T-cell (primary cell): ENCODE measurements at regions not wholly inside any gene's neighbourhood (a gene's known extent, or its start where the extent isn't known, plus 50 kb on each side); places are given as distances from the start of the nearest gene placed in this dataset.
"Not testable (repeated sequence)": the region's sequence is repeated elsewhere in the genome, so short reads cannot be mapped to it uniquely, and the experiment has no call there.

Source experiments
- ATAC-seq, 4 experiments: fragments of 200-7000 bp in 3 of 4; fragments of 150-1000 bp in 1 of 4; cut with Tn5 transposase; replicated peaks in 1 of 4; 1 replicate in 3 of 4; 2 replicates in 1 of 4; pipeline ENCODE4 v1.10.0; 2021; ENCODE audit warnings: moderate library complexity in 3 of 4, mild to moderate bottlenecking in 2 of 4, moderate number of reproducible peaks in 1 of 4
- CTCF ChIA-PET, 2 donors: fragments of 300-600 bp; sonication (Branson Sonifier 250); formaldehyde crosslinking; loops; one replicate each; lab custom pipeline; 2022; ENCODE audit warnings: antibody characterized with exemption in 2 of 2; lab: Charles Lee
- POLR2A ChIA-PET, 2 donors: fragments of 300-600 bp; sonication (Branson Sonifier 250); formaldehyde crosslinking; loops; one replicate each; lab custom pipeline; 2022; ENCODE audit warnings: antibody characterized with exemption in 2 of 2; lab: Charles Lee
- DNase-seq, 35 experiments: peaks; one replicate each; pipeline versions ENCODE4 v3.0.0 to v3.0.0-alpha.2; 2013 to 2023
- H3K27ac ChIP-seq: one replicate; pipeline ENCODE4 v1.5.1; 2013; ENCODE audit warnings: low read length
- H3K27me3 ChIP-seq, 2 experiments: replicated peaks in 1 of 2; 1 replicate in 1 of 2; 2 replicates in 1 of 2; pipeline versions ENCODE4 v1.6.1 to v1.7.0; 2013; ENCODE audit warnings: low read length in 1 of 2, mixed read lengths in 1 of 2; ENCODE audit not compliant: control insufficient read depth in 2 of 2, insufficient read depth in 2 of 2; ENCODE audit errors: extremely low read depth in 1 of 2
- H3K36me3 ChIP-seq, 2 donors: 1 replicate in 1 of 2; 2 replicates in 1 of 2; pipeline versions ENCODE4 v1.6.1 to v1.7.0; 2013; ENCODE audit warnings: low read length in 1 of 2; ENCODE audit not compliant: control insufficient read depth in 2 of 2, insufficient read depth in 1 of 2; ENCODE audit errors: extremely low read depth in 1 of 2
- H3K4me1 ChIP-seq, 2 experiments: 1 replicate in 1 of 2; 2 replicates in 1 of 2; pipeline versions ENCODE4 v1.6.1 to v1.7.0; 2013; ENCODE audit warnings: low read length in 2 of 2, mixed read lengths in 1 of 2; ENCODE audit not compliant: insufficient read depth in 2 of 2, control insufficient read depth in 1 of 2; ENCODE audit errors: extremely low read depth in 1 of 2
- H3K4me3 ChIP-seq, 2 donors: 1 replicate in 1 of 2; 2 replicates in 1 of 2; pipeline versions ENCODE4 v1.5.1 to v1.7.0; 2013; ENCODE audit warnings: mild to moderate bottlenecking in 2 of 2, low read length in 1 of 2, moderate library complexity in 1 of 2; ENCODE audit not compliant: control insufficient read depth in 1 of 2; ENCODE audit errors: extremely low read depth in 1 of 2
- H3K9me3 ChIP-seq: 2 replicates; pipeline ENCODE4 v1.7.0; 2013
- H3K27ac Mint-ChIP-seq, 2 donors: one replicate each; pipeline ENCODE4 v1.8.0; 2020 to 2021; ENCODE audit warnings: mild to moderate bottlenecking in 2 of 2, mixed read lengths in 2 of 2
- H3K27me3 Mint-ChIP-seq, 2 donors: one replicate each; pipeline ENCODE4 v1.8.0; 2021 to 2022; ENCODE audit warnings: mixed read lengths in 2 of 2
- H3K36me3 Mint-ChIP-seq: one replicate; pipeline ENCODE4 v1.8.0; 2021; ENCODE audit warnings: mixed read lengths
- H3K4me1 Mint-ChIP-seq, 3 donors: one replicate each; pipeline ENCODE4 v1.8.0; 2020 to 2022; ENCODE audit warnings: mixed read lengths in 3 of 3, mild to moderate bottlenecking in 1 of 3
- H3K4me3 Mint-ChIP-seq, 3 donors: one replicate each; pipeline ENCODE4 v1.8.0; 2020 to 2022; ENCODE audit warnings: mild to moderate bottlenecking in 3 of 3, mixed read lengths in 3 of 3, moderate library complexity in 3 of 3
- H3K9me3 Mint-ChIP-seq, 3 donors: one replicate each; pipeline ENCODE4 v1.8.0; 2020 to 2022; ENCODE audit warnings: mixed read lengths in 3 of 3
- WGBS: methylation state at CpG from one replicate; pipeline ENCODE4 v1.1.5; 2013; ENCODE audit warnings: missing lambda C conversion rate; ENCODE audit not compliant: insufficient coverage; 5-methylcytosine and 5-hydroxymethylcytosine counted together

DNA sequence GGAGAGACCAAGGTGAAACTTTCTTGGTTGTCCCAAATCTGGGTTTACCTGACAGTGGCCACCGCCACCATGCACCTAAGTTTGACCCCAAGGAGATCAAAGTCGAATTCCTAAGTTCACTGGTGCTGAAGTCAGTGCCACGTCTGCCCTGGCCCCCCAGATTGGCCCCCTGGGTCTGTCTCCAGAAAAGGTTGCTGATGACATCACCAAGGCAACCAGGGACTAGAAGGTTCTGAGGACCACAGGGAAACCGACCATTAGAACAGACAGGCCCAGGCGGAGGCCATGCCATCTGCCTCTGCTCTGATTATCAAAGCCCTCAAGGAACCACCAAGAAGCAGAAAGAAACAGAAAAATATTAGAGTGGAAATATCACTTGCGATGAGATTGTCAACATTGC, 91.2 kb downstream of the DLL1 start:
- H3K27me3 Mint-ChIP-seq: peaks cover 4 to 18% of the 10 kb centered on the region in 2 donors
- H3K9me3 Mint-ChIP-seq: peaks cover 18 to 33% (median 23%) of the 10 kb centered on the region in 3 donors
- no peak overlapping the region for H3K4me3 ChIP-seq
- DNase-seq (no peak), ATAC-seq (no peak)
- ChIA-PET POLR2A (no interaction called here), CTCF (no interaction called here)
- H3K27ac Mint-ChIP-seq: no peak overlapping the region
- H3K4me1 ChIP-seq: no peaks in the 10 kb centered on the region
- WGBS: 78% methylated on average over 5 of the region's 6 CpGs
- no peaks in the 10 kb centered on the region for H3K36me3 ChIP-seq
- peaks cover 13% of the 10 kb centered on the region for H3K36me3 Mint-ChIP-seq
- H3K4me1 Mint-ChIP-seq: no peaks in the 10 kb centered on the region
- no peak overlapping the region for H3K4me3 Mint-ChIP-seq
- no peaks in the 10 kb centered on the region for H3K27me3 ChIP-seq
- no peak overlapping the region for H3K27ac ChIP-seq
- H3K9me3 ChIP-seq: peaks cover 10% of the 10 kb centered on the region

DNA sequence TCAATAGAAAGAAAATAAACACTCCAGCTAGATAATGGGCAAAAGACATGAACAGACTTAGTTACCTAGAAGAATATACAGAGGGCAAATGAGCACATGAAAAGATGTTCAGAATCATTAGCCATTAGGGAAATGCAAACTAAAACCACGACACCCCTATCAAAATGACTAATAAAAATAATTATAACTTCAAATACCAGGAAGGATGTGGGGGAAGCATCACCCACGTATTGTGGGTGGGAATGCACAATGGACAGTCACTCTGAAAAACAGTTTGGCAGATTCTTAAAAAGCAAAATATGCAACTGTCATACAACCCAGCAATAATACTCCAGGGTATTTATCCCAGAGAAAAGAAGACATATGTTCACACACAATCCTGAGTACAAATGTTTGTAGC, 92.6 kb downstream of the DLL1 start:
- Histone ChIP-seq H3K36me3 (no peaks in the 10 kb centered on the region), H3K4me3 (no peak overlapping the region), H3K9me3 (peaks cover 14% of the 10 kb centered on the region), H3K4me1 (no peaks in the 10 kb centered on the region), H3K27ac (no peak overlapping the region), H3K27me3 (peaks cover 0 to 4% of the 10 kb centered on the region in 2 experiments)
- Mint-ChIP-seq H3K27me3 (peaks cover 11 to 29% of the 10 kb centered on the region in 2 donors), H3K36me3 (peaks cover 23% of the 10 kb centered on the region), H3K4me1 (no peaks in the 10 kb centered on the region), H3K9me3 (peaks cover 26 to 35% (median 28%) of the 10 kb centered on the region in 3 donors), H3K4me3 (no peak overlapping the region), H3K27ac (no peak overlapping the region)
- DNase-seq (no peak), ATAC-seq (no peak)
- CTCF ChIA-PET: no interaction called here
- POLR2A ChIA-PET: no interaction called here
- no CpG with 5 or more reads among the region's 2 CpGs for WGBS

DNA sequence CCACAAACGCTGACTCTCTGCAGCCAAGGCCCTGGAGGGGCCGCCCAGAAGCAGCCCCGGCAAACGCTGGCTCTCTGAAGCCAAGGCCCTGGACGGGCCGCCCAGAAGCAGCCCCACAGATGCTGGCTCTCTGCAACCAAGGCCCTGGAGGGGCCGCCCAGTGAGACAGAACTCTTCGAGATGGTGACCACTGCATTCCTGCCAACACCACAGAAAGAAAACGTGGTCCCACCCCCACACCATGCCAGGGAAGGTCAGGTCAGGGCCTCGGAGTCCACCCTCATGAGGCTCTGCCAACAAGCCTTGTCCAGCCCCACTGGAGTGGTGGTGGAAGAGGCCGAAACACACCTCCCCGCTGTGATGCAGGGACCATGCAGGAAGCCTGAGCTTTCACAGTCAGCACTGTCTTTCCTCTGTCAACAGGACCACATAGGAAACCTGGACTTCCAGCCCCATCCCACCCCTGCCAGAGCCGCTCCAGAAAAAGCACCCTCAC, 97.5 kb downstream of the DLL1 start:
- ChIA-PET CTCF (no interaction called here), POLR2A (no interaction called here)
- peaks cover 0 to 22% of the 10 kb centered on the region in 2 experiments for H3K27me3 ChIP-seq
- peaks cover 14% of the 10 kb centered on the region for H3K9me3 ChIP-seq
- no peak overlapping the region for H3K4me3 ChIP-seq
- no peak for ATAC-seq
- no peaks in the 10 kb centered on the region for H3K4me1 ChIP-seq
- no peaks in the 10 kb centered on the region for H3K4me1 Mint-ChIP-seq
- no peak overlapping the region for H3K27ac Mint-ChIP-seq
- H3K36me3 Mint-ChIP-seq: peaks cover 23% of the 10 kb centered on the region
- no peak overlapping the region for H3K4me3 Mint-ChIP-seq
- peak in 2 of 35 experiments; percentile 5 to 13 for DNase-seq
- H3K27me3 Mint-ChIP-seq: peaks cover 15 to 38% of the 10 kb centered on the region in 2 donors
- 89% methylated on average over 11 of the region's 13 CpGs for WGBS
- H3K27ac ChIP-seq: no peak overlapping the region
- H3K36me3 ChIP-seq: no peaks in the 10 kb centered on the region
- peaks cover 22 to 31% (median 28%) of the 10 kb centered on the region in 3 donors for H3K9me3 Mint-ChIP-seq

DNA sequence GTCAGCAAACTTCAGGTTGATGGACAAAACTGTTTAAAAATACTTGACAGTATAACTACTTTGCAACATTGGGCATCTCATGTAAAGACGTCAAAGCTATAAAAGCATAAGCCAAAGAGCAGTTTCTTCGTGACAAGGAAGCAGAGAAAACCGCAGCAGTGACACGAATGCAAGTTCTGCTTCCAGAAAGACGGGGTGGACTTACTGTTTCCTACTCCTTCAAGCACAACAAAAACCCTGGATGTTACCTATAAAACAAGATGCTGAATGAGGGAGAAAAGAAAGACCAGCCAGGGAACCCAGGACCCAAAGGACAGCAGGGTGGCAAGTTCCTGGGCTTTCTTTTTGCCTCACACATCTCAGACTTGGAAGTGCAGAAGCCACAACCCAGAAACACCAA, 98.0 kb downstream of the DLL1 start:
- Histone ChIP-seq H3K36me3 (no peaks in the 10 kb centered on the region), H3K27ac (no peak overlapping the region), H3K27me3 (peaks cover 0 to 27% of the 10 kb centered on the region in 2 experiments), H3K4me3 (no peak overlapping the region), H3K4me1 (no peaks in the 10 kb centered on the region), H3K9me3 (peaks cover 14% of the 10 kb centered on the region)
- Mint-ChIP-seq H3K27ac (no peak overlapping the region), H3K27me3 (peaks cover 15 to 38% of the 10 kb centered on the region in 2 donors), H3K9me3 (peaks cover 22 to 31% (median 28%) of the 10 kb centered on the region in 3 donors), H3K4me1 (no peaks in the 10 kb centered on the region), H3K4me3 (no peak overlapping the region), H3K36me3 (peaks cover 23% of the 10 kb centered on the region)
- DNase-seq (no peak), ATAC-seq (no peak)
- WGBS: 83% methylated on average over 1 of the region's 5 CpGs
- CTCF ChIA-PET: interaction anchor here in 1 of 2 donors (0.6 kb wide), 1 partner anchor 1208 kb away, joined by 3 read pairs; no protein-coding TSS in a partner anchor
- POLR2A ChIA-PET: no interaction called here

DNA sequence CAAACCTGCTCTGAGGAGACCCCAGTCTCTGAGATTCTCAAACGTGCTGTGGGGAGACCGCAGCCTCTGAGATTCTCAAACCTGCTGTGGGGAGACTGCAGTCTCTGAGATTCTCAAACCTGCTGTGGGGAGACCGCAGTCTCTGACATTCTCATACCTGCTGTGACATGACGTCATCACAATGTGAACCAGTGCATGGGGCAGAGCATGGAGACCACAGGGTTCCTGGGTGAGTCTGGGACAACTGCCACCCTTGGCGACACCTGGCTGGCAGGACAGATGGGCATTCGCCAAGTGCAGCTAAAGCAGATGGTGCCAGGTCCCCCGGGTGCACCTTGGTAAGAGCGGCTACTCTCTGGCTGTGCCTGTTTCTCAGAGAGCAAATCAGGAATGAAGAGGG, 98.8 kb downstream of the DLL1 start:
- Mint-ChIP-seq H3K36me3 (peaks cover 23% of the 10 kb centered on the region), H3K27me3 (peaks cover 15 to 38% of the 10 kb centered on the region in 2 donors), H3K9me3 (peaks cover 22 to 31% (median 28%) of the 10 kb centered on the region in 3 donors)
- H3K4me3 Mint-ChIP-seq, H3K4me3 ChIP-seq, H3K4me1 ChIP-seq, POLR2A ChIA-PET, H3K36me3 ChIP-seq, H3K27ac Mint-ChIP-seq, ATAC-seq, H3K27ac ChIP-seq, H3K4me1 Mint-ChIP-seq, CTCF ChIA-PET: not testable (repeated sequence)
- Histone ChIP-seq H3K27me3 (peaks cover 0 to 35% of the 10 kb centered on the region in 2 experiments), H3K9me3 (peaks cover 14% of the 10 kb centered on the region)
- WGBS: 77% methylated on average over 8 of the region's 8 CpGs
- peak in 2 of 35 experiments; percentile 0 to 12 for DNase-seq

DNA sequence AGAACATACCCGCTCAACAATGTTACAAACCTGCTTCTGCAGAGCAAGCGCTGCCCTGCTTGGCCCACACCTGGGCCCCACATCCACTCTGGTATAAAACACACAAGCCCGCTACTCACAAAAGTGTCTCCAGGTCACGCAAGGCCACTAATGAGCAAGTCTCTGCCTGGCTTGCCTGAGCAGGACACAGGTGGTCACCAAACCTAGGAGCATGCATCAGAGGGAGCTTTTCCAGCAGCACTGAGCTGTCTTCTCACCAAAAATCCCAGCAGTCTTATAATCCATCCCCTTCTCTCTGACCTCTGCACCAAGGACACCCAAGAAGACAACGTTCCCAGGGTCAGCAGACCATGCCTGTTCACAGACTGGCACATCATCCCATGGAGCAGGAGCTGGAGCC, 100.8 kb downstream of the DLL1 start:
- ATAC-seq: no peak
- CTCF ChIA-PET: no interaction called here
- Mint-ChIP-seq H3K4me1 (no peaks in the 10 kb centered on the region), H3K36me3 (peaks cover 12% of the 10 kb centered on the region), H3K27ac (peak overlapping the region in 1 of 2 donors; percentile 12), H3K27me3 (peaks cover 11 to 23% of the 10 kb centered on the region in 2 donors), H3K4me3 (no peak overlapping the region), H3K9me3 (peaks cover 12 to 14% (median 13%) of the 10 kb centered on the region in 3 donors)
- peak in 1 of 35 experiments; percentile 17 for DNase-seq
- POLR2A ChIA-PET: no interaction called here
- 75% methylated on average over 4 of the region's 5 CpGs for WGBS
- Histone ChIP-seq H3K27me3 (peaks cover 0 to 45% of the 10 kb centered on the region in 2 experiments), H3K9me3 (peaks cover 4% of the 10 kb centered on the region), H3K4me3 (no peak overlapping the region), H3K36me3 (no peaks in the 10 kb centered on the region), H3K27ac (no peak overlapping the region), H3K4me1 (no peaks in the 10 kb centered on the region)
